ENCODE measurements at regions not wholly inside any gene's neighbourhood (a gene's known extent, or its start where the extent isn't known, plus 50 kb on each side); places are given as distances from the start of the nearest gene placed in this dataset.

DNA sequence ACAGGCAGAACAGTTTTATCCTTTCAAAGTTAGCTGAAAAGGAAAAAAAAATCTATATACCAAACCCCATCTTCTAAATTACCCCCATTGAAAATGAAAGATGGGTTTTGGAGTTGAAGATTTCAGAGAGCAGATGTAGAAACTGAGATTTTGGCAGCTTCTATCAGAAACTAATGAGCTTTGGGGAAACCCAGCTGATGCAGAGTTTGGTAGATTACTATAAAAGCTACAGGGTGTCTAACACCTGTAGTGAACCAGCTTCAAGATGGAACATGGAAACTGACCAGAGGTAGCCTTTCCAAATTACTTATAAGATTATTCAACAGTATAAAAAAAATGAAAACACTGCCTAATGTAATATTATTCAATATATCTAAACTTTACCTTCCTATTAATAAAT is 583.1 kb downstream of the XIRP2 start:
- TF ChIP-seq, protein P1, sequence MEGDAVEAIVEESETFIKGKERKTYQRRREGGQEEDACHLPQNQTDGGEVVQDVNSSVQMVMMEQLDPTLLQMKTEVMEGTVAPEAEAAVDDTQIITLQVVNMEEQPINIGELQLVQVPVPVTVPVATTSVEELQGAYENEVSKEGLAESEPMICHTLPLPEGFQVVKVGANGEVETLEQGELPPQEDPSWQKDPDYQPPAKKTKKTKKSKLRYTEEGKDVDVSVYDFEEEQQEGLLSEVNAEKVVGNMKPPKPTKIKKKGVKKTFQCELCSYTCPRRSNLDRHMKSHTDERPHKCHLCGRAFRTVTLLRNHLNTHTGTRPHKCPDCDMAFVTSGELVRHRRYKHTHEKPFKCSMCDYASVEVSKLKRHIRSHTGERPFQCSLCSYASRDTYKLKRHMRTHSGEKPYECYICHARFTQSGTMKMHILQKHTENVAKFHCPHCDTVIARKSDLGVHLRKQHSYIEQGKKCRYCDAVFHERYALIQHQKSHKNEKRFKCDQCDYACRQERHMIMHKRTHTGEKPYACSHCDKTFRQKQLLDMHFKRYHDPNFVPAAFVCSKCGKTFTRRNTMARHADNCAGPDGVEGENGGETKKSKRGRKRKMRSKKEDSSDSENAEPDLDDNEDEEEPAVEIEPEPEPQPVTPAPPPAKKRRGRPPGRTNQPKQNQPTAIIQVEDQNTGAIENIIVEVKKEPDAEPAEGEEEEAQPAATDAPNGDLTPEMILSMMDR (IDR thresholded peaks at IDR 0.05): no peak
- TF ChIP-seq POLR2A (IDR thresholded peaks at IDR 0.05): no peak

Measured in lower leg skin (tissue), 3 donors.